GM19467 (cell line): ENCODE measurements at regions not wholly inside any gene's neighbourhood (a gene's known extent, or its start where the extent isn't known, plus 50 kb on each side); places are given as distances from the start of the nearest gene placed in this dataset.
"Not testable (repeated sequence)": the region's sequence is repeated elsewhere in the genome, so short reads cannot be mapped to it uniquely, and the experiment has no call there.

Experiments
- ATAC-seq: cut with Tn5 transposase; IDR thresholded peaks from one replicate; pipeline ENCODE4 v1.9.1; 2021; ENCODE audit warnings: mild to moderate bottlenecking, moderate library complexity; ENCODE audit not compliant: unreplicated experiment

DNA sequence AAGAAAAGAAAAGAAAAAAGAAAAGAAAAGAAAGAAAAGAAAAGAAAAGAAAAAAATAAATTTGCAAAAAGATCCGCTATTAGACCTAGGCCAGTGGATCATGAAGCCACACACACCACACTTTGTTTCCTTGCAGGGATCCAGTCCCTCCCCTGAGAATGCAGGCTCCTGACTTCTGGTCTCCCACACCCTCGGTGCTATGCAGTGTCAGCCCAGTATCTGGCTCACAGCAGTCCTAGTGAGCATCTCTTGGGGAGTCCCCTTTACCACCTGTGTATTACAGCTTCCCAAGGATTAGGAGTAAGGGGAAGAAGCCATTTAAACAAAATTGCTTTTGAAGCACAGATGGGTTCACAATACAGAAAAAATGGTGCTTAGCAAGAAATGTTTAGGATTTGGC, 174.1 kb upstream of the IRF2BP2 start:
- not testable (repeated sequence) for ATAC-seq

DNA sequence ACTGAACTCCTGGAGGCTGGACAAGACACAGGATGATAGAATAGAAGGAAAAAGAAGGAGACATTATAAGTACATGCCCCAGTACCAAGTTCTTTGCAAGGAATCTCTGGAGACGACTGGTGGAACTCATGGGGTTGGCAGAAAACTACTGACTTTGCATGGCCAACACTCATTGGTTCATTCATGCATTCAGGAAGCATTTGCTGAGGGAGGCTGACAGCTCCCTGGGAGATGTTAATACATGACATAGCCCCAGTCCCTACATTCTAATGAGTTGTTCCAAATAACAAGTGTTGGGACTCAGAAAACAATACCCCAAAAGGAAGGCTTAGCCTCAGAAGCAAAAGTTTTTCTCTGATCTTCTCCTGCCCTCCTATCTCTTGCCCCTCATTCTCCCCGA, 172.8 kb upstream of the IRF2BP2 start:
- ATAC-seq, result no peak

DNA sequence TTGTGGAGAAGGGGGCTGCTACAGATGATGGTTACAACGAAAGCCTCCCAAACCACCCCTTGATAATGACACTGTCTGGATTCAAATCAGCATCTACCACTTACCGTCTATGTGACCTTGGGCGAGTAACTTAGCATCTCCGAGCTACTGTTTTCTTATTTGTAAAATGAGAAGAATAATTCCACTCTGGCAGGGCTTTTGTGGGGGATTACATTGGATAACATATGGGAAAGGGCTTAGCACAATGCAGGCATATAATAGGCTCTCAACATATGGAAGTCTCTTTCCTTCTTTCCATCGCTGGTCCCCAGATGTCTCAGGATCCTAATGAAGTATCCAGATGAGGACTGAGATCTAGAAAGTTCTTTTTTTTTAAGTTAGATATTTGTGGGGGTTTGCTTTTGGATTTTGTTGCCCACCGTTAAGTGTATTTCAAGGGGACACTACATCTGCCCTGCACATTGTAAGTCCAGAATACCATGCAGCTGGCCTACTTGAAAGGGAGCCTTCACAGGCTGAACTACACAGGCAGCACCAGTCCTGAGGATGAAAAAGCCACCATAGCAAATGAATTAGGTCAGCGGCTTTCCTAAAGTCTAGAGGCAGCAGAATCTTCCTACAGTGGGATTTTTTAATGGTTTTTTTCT, 172.2 kb upstream of the IRF2BP2 start:
- ATAC-seq, result no peak

DNA sequence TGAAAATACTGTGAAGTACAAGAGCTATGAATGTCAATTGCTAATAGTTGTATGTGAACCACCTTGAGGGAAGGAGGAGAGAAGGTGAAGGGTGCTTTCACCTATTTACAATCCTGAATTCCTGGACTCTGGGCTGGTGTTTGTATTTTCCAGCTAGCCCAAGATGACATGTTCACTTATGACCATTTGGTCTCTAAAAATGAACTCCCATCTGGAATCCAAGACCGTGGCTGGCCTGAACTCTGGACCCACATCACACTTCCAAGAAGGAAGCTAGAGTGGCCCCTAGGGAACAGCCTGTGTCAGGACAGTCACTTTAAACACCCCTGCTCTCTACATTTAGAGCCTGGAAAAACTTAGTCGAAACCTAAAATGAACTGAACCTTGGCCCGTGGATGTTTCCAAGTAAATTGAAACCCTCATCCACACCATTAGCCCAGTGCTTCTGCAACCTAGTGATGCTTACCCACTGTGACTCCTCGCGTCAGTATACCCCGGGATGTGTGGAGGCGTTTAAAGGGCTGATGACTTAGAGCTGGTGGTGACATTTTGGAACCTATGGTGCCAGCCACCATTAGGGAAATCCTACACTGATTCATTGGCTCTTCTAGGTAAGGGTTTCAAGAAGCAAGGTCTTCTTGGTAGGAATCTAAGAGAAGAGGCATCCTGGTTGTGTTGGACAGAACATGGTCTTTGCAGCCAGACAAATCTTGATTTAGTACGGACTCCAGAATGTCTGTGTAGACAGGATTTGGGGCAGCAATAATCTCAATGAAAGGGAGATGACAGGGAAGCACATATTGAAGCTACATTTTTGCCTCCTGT, 171.5 kb upstream of the IRF2BP2 start:
- ATAC-seq, result no peak

GRCh38 chr1:234780531-234781162, 170.7 kb upstream of the IRF2BP2 start:
- no peak for ATAC-seq

DNA sequence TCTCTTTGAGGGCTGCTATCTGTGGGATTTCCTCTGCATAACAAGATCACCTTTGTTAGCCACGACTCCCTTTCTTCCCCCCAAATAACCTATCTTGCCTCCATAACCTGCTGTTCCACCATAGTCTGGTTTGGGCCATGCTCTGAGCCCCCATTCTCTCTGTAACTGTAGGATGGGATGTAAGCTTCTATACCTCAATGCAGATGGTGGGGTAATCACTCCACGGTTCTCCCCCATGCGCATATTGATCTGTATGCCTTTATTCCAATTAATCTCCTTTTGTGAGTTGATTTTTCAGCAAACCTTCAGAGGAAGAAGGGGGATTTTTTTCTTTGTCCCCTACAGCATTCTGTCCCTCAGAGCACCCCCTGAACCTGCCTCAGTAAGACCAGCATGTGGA, 170.1 kb upstream of the IRF2BP2 start:
- ATAC-seq, result no peak

DNA sequence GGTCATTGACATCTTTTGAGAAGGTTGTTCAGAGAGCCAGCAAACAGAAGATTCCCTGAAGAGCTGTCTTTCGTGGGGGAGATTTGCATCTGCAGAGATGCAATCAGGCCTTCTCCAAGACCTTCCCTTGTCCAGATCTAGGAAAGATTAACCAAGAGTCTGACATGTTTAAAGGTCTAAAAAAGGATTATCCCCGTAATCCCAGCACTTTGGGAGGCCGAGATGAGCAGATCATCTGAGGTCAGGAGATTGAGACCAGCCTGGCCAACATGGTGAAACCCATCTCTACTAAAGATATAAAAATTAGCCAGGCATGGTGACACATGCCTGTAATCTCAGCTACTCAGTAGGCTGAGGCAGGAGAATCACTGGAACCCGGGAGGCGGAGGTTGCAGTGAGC, 169.6 kb upstream of the IRF2BP2 start:
- ATAC-seq, result not testable (repeated sequence)

- no peak for ATAC-seq
Observed at GRCh38 chr1:234779160-234779538, 169.2 kb upstream of the IRF2BP2 start.

DNA sequence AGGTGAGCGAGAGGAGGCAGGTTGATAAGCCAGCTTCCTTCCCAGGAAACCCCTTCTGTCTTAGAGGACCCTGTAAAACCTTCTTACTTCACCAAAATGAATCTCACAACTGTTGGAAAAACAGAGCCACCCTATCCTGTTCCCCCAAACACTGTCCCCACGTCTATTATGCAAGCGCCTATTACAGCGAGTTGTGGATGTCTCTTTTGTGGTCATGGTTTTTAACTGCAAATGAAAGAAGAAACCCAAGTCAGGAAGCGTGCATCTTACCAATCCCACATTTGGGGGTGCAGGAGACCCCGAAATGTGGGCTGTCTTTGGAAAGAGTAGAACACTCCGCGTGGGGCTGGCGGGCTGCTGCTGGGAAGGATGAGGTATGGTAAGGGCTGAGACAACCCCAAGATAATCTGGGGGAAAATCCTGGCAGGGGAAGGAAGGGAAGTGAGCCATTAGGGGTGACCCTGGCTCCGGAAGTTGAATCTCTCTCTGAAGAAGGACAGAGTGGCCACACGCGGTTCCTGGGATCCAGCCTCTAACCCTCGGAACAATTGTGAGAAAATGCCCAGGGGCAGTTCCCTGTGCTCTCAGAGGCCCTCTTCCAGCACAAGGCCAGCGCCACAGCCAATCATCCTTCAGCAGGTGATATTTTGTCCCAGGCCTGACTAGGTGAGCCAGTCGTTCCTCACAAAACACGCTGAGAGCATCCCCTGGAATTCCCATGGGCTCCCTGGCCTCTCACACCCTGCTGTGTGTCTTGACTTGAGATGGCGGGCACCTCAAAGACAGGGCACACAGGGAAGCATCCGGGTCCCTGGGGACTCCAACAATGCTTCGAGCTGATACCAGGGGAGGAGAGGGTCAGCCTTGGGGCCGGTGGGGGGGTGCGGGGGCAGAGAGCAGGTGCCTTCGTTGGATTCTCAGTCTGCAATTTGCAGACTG, 168.5 kb upstream of the IRF2BP2 start:
- ATAC-seq, result no peak

DNA sequence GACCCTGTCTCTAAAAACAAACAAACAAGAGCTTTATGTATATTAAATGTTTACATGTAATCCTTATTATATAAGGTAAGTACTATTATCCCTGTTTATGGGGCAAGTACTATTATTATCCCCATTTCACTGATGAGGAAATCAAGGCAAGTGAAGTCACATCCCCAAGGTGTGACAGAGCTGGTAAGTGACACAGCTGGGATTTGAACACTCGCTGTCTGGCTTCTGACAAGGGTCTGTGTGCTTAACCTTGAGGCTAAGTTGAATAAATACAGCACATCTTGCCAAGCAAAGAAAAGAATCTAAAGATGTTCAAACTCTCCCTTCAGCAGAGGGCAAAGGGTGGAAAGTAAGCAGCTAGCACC, 167.9 kb upstream of the IRF2BP2 start:
- ATAC-seq, result no peak

GRCh38 chr1:234776876-234777855, 167.2 kb upstream of the IRF2BP2 start:
- ATAC-seq, result no peak

GRCh38 chr1:234776256-234776875, 166.4 kb upstream of the IRF2BP2 start:
- ATAC-seq, result no peak

- no peak for ATAC-seq
Observed at GRCh38 chr1:234775477-234776246, 165.7 kb upstream of the IRF2BP2 start.

DNA sequence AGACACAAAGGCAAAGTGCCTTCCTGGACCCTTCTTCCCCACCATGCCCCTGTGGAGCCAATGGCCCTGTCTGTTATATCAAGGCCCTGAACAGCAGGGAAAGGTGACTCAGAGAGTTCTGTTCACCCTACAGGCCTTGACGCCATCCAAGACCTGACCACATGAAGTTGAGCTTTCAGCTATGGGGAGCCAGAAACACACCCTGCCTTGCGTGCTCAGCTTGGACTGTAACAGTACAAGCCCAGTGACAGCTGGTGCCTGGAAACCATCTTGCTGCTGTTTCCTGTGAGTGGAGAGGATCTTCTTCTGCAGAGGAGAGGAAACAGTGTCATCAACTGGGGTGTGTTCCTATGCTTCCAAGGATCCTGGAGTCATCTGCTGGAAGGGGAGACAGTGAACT, 165.0 kb upstream of the IRF2BP2 start:
- no peak for ATAC-seq

DNA sequence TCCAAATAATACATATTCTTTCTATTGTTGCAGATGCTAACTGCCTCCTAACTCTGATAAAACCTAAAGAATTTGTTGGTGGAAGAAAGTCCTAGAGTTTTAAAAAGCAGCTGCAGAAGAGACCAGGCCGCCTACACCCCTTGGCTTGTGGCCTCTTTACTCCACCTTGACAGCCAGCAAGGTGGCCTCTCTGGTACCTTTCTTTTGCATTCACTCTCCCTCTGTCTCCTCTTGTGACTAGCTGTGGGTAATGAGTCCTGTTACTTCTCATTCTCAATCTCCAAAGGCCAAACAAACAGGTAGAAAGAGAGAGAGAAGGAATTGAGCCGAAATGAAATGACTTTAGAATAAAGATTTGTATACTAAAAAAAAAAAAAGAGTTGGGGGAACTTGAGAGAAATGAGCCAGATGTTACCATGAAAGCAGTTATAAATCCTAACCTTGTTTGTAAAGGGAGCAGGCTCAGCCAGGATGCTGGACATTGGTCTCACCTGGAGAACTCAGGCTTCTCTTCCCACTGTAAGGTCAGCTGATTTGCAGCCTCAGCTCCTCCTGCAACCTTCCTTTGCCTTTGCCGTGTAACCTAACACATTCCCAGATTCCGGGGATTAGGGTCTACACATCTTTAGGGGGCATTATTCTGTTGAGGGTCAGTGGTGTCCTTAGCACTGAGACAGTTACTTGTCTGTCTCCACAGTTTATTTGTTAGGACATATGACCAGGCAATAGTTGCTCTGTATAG, 164.1 kb upstream of the IRF2BP2 start:
- ATAC-seq, result no peak

- ATAC-seq, result peak; percentile 85
Observed at GRCh38 chr1:234772345-234773147, 162.6 kb upstream of the IRF2BP2 start.
